Globus pallidus (tissue), 1 donor: ENCODE measurements at regions not wholly inside any gene's neighbourhood (a gene's known extent, or its start where the extent isn't known, plus 50 kb on each side); places are given as distances from the start of the nearest gene placed in this dataset.
A peak's percentile ranks its signal among the peaks of the same experiment; 100 is the strongest.
"Not testable (repeated sequence)": the region's sequence is repeated elsewhere in the genome, so short reads cannot be mapped to it uniquely, and the experiment has no call there.

Source experiments
- DNase-seq: peaks from one replicate; pipeline ENCODE4 v3.0.0-alpha.2; 2015; ENCODE audit warnings: low spot score

DNA sequence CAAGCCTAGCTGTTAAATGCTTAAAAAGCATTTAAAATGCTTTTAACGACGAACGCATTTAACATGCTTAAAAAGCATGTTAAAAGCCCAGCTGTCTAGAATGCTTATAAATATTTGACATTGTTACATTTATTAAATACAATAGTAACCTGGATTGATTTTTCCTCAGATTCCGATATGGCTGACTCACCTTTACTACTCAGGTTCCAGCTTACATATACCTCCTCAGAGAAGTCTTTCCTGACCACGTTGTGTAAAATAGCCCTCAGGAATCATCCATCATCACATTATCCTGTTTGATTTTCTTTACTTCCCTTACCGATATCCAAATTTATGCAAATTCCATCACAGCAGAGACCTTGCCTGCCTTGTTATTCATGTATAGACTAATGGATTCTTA, 51.4 kb downstream of the SLC41A2 start:
- no peak for DNase-seq

DNA sequence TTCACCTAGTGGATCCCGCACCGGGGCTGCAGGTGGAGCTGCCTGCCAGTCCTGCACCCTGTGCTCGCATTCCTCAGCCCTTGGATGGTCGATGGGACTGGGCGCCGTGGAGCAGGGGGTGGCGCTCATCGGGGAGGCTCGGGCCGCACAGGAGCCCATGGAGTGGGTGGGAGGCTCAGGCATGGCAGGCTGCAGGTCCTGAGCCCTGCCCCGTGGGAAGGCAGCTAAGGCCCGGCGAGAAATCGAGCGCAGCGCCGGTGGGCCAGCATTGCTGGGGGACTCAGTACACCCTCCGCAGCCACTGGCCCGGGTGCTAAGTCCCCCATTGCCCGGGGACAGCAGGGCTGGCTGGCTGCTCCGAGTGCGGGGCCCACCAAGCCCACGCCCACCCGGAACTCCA, 52.6 kb downstream of the SLC41A2 start:
- DNase-seq = not testable (repeated sequence)

DNA sequence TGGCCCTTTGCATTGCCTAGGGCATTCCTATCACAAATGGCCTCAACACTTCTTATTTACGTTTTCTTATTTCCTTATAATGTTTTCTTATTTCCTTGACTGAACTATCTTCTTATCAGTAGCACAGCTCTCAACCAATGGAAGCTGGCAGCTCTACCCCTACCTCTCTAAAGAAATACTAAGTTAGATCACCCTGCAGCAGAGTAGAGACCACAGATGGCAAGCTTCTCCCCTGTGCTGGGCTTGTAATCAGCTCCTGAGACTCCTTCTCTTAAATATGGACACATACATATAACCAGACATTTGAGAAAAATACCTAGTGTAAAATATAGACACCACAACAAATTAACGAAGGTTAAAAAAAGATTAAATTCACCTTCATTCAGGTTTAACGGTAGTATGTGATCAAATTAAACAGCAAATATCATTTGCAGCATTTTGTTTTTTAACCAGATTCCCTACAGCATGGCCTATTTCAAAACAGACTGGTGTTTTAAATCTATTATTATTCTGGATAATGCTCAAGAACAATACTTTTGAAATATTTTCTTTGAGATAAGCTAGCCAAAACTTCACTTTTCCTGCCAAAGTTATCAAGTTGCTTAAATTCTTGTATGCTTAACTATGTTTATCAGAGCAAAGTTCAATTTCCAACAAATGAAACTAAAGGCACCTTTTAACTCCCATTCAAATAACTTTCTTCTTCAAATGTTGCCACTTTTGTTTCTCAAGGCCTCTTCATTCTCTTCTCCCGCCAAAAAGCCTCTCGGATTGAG, 54.3 kb downstream of the SLC41A2 start:
- DNase-seq = no peak

DNA sequence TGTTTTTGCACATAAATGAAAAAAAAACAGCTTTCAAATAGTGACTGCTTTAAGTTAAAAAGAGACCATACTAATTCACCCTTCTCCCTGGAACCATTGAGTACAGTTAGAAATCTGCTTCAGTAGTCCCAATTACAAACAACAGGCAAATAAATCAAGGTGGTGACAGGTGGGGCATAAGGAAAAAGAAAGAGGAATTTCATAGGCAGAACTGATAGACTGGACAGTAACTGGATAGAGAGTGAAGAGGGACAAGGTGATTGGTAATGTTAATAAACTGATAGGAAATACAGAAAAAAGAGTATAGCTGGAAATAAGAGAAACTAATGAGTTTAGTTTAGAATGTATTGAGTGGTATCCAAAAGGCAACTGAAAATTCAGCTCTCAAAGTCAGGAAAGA, 56.0 kb downstream of the SLC41A2 start:
- no peak for DNase-seq

DNA sequence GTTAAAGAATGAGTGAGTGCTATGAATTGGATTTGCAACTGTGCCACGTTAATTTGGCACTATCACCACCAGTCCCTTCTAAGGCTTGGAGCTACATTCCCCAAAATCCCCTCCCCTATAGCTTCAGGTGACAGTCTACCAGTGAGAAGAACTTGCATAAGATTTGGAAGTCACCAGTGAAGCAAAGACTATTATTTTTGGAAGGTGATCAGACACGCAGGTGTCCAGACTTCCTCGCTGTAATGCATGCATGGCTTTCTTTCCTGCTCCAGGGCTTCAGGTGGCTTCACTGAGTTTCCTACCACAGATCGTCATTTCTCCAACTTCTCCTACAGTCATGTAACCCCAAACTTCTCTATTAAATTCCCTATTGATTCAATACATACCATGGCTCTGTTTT, 61.4 kb downstream of the SLC41A2 start:
- DNase-seq = no peak

DNA sequence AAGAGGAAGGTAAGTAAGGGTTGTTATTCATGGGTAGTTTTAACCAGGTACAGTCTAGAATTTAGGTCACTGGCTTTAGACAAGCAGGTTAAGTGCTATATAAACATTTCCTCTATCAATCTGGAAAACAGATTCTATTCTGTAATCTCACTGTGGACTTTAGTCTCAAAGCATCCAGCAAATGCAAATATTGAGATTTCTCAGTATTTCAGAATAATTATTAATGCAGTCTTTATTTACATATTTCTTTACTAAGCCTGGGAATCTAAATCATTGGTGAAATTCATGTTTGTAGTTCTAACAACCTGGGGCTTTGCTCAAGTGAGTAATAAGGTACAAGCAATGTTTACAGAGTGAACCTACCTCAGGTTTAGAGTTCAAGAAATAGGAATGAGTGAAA, 61.9 kb downstream of the SLC41A2 start:
- no peak for DNase-seq

DNA sequence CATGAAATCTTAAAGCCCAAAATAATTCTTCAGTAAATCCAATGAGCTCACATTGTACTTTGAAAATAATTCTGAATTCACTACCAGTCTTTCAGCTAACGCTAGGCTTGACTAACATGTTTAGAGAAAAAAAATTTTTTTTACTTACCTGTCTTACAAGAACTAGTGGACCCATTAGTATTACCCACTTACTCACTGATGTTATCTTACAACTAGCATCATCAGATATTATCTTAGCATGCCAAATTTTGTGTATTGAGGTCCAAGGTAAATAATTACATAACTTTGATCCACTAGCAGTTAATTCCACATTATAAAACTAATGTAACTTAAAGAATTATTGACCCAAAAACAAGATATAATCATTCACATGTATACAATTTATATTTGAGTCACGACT, 62.7 kb downstream of the SLC41A2 start:
- DNase-seq = no peak

DNA sequence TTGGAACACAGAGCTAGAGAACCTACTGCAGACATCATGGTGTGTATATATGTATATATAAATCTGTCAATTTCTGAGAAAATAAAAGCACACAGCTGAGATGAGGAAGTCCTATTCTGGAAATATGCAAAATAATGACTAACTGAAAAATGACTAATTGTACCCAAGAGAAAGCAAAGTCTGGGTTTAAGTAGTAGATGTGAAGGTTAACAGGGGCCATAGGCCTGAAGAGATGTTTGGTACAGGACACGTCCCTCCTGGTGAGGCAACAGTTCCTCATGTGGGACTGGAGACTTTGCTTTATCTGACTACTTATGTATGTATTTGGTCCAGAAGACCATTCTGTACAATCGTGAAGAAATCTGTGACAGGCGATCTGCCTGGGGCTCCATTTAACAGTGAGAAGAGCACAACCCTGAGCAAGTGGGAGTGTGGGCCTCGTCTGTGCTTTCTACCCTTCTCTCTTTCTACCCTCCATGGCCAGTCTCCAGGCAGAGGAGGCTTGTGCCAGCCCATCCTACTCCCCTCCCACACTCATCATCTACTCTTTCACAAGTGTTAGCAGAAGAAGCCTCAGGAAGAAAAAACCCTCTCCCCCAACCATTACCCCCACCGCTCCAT, 67.5 kb downstream of the SLC41A2 start:
- no peak for DNase-seq

DNA sequence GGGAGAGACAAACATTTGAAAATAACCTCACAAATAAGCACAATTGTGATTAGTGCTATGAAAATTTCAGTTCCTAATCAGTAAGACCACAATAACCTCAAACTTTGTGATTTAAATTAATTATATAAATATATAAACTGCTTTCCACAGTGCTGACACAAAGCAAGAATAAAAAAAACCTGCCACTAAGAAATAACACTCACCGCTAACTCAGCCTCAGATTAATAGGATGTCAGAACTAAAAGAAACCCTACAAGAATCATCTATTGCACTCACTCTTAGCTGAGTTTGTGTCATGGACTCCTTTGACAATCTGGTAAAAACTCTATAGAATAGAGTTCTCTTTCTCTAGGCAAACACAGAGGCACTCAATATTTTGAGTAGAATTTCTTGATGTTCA, 68.4 kb downstream of the SLC41A2 start:
- no peak for DNase-seq

DNA sequence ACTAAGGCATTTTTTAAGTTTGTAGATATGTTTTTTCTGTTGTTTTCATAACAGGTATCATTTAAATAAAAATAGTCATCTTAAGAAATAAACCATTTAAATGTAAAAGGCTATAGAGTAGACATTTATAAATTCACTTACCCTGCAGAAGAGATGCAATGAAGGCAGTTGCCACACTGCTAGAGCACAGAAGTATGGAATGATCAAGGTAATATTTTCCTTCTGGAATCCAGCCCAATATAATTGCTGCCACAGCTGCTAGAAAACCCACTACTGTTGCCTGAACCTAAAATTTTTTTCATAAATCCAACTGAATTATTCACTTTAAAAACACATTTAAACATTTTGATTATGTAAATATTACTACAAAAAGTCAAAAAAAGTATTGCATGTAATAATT, 69.2 kb downstream of the SLC41A2 start:
- no peak for DNase-seq

DNA sequence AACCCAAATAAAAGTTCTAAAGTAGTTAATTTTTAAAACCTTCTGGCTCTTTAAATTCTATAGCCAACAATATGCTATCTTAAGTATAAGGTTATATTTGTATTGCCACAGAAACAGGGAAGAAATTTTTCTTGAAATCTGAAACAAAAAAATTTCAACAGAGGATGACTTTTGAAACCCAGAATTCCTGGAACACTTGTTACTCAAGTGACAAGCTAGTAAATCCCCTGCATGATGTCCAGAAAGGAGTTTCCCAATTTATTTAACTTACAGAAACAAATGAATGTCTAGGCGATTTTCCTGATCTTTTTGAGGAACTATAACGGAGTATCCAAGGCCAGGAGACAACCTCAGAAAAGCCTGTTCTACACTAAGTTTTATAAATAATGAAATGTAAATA, 69.6 kb downstream of the SLC41A2 start:
- DNase-seq = no peak

DNA sequence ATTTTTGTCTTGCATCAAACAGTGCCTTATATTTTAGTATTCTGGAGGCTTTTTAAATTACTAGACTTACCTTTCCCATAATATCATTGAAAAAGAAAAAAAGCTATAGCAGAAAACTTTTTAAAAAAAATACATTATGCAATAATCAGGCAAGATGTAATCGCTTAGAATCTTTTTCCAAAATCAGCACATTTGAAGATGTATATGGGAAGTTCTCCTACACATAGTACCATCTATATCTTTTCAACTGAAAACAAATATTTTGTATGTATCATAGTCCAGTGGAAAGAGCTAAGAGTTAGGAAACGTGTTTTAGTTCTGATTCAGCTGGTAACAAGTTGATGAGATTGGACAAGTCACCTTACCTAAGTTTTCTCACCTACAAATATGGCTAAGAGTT, 70.6 kb downstream of the SLC41A2 start:
- DNase-seq = no peak

DNA sequence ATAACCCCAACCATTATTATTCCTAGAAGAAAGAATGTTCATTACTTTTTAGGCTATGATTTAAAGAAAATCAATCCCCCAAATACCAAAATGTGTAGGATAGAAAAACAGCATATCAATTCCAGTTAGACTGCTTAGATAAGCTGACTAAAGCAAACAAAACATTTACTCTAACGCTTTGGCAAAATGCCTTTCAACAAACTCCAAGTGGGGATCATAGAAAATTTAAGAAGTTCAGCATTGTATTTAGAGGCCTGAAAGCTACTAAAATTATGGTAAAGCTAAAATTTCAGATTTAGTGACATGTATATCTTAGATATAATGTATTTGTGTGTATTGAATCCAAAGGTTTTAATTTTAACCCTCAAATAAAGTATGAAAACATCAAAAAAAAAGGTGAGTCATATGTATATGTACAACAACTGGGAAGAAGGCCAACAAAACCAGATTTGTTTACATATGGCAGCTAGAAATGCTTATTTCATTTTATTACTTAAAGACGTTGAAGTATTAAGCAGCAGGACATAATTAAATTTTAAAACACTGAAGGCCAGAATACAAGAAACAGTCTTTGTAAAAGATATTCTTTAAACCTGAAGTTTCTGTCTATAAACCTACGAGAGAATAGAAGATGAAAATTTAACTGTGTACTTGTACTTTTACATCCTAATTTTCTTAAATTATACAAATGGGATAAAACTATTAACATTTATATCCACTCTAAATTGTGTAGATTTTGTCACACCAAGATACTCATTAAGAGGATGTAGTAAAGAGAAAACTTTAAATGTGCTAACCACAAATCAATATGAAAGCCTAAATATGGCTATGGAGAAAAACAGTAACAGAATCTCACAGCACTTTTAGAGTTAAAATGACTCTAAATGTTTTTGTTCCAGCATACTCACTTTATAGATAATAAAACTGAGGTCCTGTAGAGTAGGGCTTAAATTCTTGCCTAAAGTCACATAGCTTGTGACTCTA, 71.4 kb downstream of the SLC41A2 start:
- DNase-seq = no peak

DNA sequence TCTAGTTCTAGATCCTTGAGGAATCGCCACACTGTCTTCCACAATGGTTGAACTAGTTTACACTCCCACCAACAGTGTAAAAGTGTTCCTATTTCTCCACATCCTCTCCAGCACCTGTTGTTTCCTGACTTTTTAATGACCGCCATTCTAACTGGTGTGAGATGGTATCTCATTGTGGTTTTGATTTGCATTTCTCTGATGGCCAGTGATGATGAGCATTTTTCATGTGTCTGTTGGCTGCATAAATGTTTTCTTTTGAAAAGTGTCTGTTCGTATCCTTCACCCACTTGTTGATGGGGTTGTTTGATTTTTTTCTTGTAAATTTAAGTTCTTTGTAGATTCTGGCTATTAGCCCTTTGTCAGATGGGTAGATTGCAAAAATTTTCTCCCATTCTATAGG, 79.2 kb downstream of the SLC41A2 start:
- not testable (repeated sequence) for DNase-seq

DNA sequence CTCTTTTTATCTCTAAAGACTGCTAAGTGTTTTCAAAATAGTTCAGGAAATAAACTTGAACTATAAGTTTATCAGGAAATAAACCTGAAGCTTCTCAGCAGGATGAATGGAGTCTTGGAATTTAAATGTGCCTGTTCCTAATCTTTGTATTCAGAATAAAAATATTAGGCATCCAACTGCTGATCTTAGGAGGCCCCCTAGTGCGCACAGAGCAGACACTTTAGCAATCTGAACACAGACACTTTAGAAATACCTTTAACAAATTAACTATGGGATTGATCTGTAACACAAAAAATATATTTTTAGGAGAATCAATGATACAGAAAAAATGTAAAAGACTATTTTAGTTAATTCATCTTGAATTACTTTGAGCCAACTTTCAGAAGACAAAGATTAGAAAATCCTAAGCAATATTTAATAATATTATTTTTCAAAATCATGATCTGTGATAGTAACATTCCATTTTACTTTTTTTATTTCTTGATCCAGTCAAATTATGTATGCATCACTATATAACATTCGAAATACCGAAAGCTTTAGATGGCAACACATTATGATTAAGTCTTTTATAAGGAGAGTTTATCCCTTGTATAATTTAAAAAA, 80.9 kb downstream of the SLC41A2 start:
- peak; percentile 32 for DNase-seq

DNA sequence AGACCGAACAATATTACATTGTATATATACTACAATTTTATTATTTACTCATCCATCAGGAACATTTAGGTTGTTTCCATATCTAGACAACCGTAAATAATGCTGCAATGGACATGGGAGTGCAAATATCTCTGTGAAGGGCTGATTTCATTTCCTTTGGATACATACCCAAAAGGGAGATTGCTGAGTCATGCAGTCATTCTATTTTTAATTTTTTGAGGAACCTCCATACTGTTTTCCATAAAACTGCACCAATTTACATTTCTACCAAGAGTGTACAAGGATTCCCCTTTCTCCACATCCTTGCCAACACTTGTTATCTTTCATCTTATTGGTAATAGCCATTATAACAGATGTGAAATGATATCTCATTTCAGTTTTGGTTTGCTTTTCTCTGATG, 84.7 kb downstream of the SLC41A2 start:
- DNase-seq = no peak

DNA sequence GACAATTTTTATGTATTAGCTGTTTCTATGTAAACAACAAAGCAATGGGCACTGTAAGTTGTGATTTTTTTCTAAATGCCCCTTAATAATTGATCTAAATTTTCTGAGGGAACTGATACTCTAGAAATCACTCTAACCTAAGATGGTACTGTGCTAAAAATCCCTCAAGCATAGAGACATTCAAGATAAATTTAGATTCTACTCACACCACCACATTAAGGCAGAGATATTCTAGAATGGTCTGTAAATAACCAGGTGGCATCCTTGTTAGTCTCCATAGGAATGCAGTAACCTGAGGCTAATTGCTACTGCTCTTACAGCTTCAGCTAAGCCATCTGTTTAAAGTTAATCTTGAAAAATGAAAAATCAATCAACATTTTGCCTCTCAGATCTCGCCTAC, 87.3 kb downstream of the SLC41A2 start:
- no peak for DNase-seq

DNA sequence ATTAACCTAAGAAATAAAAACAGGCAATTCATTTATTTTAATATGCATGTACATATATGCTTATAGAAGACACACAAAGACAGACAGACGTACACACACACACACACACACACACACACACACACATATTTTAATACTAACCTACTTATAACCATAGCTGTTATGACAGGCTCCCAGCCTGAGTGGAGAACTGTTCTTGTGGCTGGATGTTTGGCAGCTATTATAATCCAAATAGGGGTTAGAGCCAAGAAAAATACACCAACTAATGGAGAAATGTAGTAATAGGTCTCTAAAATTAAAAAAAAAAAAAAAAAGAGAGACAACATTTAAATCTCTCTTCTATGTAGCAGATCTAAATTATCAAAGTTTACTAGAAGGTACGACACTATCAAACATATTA, 91.8 kb downstream of the SLC41A2 start:
- DNase-seq = no peak

DNA sequence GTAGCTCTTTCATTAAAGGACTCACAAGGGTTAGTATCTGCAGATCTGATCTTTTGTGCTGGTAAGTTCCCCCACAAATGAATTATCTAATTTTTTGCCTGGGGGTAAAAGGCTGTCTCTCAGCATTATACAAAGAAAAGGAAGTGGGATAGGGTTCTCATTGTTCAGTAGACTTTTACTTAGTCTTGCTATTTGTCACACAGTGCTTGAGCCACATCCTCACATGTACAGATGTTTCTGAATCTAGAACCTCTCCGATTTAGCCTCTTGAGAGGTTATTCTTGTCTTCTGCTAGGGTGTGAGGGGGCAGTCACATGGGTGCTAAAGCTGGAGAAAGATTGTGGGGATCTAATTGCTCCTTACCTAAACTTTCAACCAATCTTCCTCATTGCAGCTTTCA, 93.0 kb downstream of the SLC41A2 start:
- DNase-seq = peak; percentile 6

DNA sequence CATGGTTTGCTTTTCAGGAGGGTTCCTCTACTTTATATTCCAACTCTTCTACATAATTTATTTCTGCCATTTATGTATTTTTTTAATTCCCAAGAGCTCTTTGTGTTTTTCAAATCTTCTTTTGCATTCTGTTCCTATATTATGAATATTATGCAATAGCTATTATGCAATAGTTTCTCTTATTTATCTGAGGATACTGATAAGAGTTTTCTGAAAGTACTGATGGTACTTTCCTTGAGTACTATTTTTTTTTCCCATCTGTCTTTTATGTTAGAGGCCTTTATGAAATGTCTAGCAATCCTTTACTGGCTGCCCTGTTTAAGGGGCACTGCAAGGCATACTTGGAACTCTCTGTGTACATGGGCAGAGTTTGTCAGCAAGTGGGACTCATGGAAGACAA, 93.4 kb downstream of the SLC41A2 start:
- no peak for DNase-seq

DNA sequence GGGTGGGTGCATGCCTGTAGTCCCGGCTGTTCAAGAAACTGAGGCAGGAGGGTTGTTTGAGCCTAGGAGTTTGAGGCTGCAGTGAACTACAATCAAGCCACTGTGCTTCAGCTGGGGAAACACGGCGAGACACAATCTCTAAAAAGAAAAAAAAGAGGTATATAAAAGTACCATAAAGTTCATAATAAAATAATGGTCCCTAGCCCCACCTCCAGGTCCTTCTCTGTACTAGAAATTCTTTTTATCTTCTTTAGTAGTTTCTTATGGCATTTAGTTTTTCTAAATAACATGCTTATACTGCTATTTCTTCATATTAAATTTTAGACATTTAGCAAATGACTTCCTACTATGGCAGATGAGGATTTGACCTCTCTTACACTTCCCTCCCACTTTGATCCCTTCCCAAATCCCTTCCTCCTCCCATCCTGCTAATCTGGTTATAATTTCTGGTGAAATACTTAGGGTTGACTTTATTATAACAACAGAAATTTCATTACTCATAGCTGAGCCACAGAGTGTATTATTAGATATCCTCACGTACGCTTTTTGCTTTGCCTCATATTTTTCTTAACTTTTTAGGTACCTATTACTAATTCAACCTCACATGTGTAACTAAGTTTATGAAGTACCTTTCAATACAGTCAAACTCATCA, 94.7 kb downstream of the SLC41A2 start:
- DNase-seq = no peak
